ENCODE measurements at regions not wholly inside any gene's neighbourhood (a gene's known extent, or its start where the extent isn't known, plus 50 kb on each side); places are given as distances from the start of the nearest gene placed in this dataset.

DNA sequence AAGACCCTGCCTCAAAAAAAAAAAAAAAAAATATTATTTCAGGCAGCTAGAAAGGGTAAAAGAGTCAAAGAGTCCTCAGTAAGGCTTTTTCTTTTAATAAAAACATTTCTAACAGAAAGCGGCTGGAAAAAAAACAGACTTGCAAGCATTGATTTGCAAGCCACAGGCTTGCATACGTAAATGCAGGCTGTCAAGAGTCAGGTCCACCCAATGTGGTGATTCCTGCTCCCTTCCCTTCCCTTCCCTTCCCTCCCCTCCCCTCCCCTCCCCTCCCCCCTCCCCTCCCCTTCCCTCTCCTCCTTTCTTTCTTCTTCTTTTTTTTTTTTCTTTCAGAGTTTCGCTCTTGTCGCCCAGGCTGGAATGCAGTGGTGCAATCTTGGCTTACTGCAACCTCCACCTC, 74.4 kb upstream of the GULP1 start:
- TF ChIP-seq, protein P1, sequence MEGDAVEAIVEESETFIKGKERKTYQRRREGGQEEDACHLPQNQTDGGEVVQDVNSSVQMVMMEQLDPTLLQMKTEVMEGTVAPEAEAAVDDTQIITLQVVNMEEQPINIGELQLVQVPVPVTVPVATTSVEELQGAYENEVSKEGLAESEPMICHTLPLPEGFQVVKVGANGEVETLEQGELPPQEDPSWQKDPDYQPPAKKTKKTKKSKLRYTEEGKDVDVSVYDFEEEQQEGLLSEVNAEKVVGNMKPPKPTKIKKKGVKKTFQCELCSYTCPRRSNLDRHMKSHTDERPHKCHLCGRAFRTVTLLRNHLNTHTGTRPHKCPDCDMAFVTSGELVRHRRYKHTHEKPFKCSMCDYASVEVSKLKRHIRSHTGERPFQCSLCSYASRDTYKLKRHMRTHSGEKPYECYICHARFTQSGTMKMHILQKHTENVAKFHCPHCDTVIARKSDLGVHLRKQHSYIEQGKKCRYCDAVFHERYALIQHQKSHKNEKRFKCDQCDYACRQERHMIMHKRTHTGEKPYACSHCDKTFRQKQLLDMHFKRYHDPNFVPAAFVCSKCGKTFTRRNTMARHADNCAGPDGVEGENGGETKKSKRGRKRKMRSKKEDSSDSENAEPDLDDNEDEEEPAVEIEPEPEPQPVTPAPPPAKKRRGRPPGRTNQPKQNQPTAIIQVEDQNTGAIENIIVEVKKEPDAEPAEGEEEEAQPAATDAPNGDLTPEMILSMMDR (IDR thresholded peaks at IDR 0.05), result no peak
- no peak for TF ChIP-seq POLR2A (IDR thresholded peaks at IDR 0.05)

All from heart left ventricle (tissue), 13 donors.